ENCODE measurements at regions not wholly inside any gene's neighbourhood (a gene's known extent, or its start where the extent isn't known, plus 50 kb on each side); places are given as distances from the start of the nearest gene placed in this dataset.

GRCh38 chr20:53850319-53850718, 220.1 kb downstream of the BCAS1 start:
- peaks cover 27 to 57% (median 40%) of the 10 kb centered on the region in 7 donors for H3K4me1 Mint-ChIP-seq
- no peak overlapping the region for H3K4me3 Mint-ChIP-seq
- no peaks in the 10 kb centered on the region for H3K9me3 Mint-ChIP-seq
- H3K4me1 ChIP-seq (ENCODE audit: control insufficient read depth in 2 of 2, insufficient read depth in 2 of 2, low read length in 2 of 2) = peaks cover 20 to 30% of the 10 kb centered on the region in 2 donors
- peaks cover 0 to 4% (median 0%) of the 10 kb centered on the region in 5 donors for H3K36me3 Mint-ChIP-seq
- no peaks in the 10 kb centered on the region for H3K36me3 ChIP-seq (ENCODE audit: control insufficient read depth in 2 of 3, insufficient read depth in 3 of 3, low read length in 3 of 3)
- no peaks in the 10 kb centered on the region for H3K27me3 ChIP-seq (ENCODE audit: control insufficient read depth in 2 of 2, insufficient read depth in 2 of 2, low read length in 2 of 2)
- POLR2A ChIA-PET = interaction anchor here (0.6 to 3.9 kb wide), 3 partner anchors 8 to 100 kb away, joined by 4 to 19 read pairs (median 6); no protein-coding TSS in a partner anchor
- intact Hi-C loops (cut with micrococcal nuclease) = no loop called here
- H3K27ac Mint-ChIP-seq = no peak overlapping the region
- H3K27ac ChIP-seq (ENCODE audit: low read depth, low read length) = no peak overlapping the region
- no peaks in the 10 kb centered on the region for H3K9me3 ChIP-seq (ENCODE audit: control insufficient read depth in 2 of 3, low read length in 3 of 3)
- H3K27me3 Mint-ChIP-seq = no peaks in the 10 kb centered on the region
- CTCF ChIA-PET = interaction anchor here (1.0 to 1.6 kb wide), 2 partner anchors 10 to 15 kb away, joined by 4 to 5 read pairs; no protein-coding TSS in a partner anchor
- no peak for ATAC-seq
- DNase-seq = no peak
- H3K4me3 ChIP-seq (ENCODE audit: low read length) = no peak overlapping the region

- H3K9me3 Mint-ChIP-seq = no peaks in the 10 kb centered on the region
- intact Hi-C loops (cut with micrococcal nuclease) = loop anchor here in 1 of 2 donors (5.0 kb wide), 1 partner anchor 97 kb away; no protein-coding TSS in a partner anchor
- peaks cover 0 to 4% (median 0%) of the 10 kb centered on the region in 5 donors for H3K36me3 Mint-ChIP-seq
- H3K4me1 ChIP-seq (ENCODE audit: control insufficient read depth in 2 of 2, insufficient read depth in 2 of 2, low read length in 2 of 2) = peaks cover 27 to 38% of the 10 kb centered on the region in 2 donors
- H3K9me3 ChIP-seq (ENCODE audit: control insufficient read depth in 2 of 3, low read length in 3 of 3) = no peaks in the 10 kb centered on the region
- DNase-seq = no peak
- no peak overlapping the region for H3K4me3 ChIP-seq (ENCODE audit: low read length)
- H3K27ac ChIP-seq (ENCODE audit: low read depth, low read length) = no peak overlapping the region
- H3K27ac Mint-ChIP-seq = peak overlapping the region in 2 of 9 donors; percentile 83 to 92
- no peaks in the 10 kb centered on the region for H3K36me3 ChIP-seq (ENCODE audit: control insufficient read depth in 2 of 3, insufficient read depth in 3 of 3, low read length in 3 of 3)
- no peak for ATAC-seq
- H3K27me3 Mint-ChIP-seq = no peaks in the 10 kb centered on the region
- ChIA-PET CTCF (interaction anchor here (1.0 to 1.6 kb wide), 2 partner anchors 10 to 16 kb away, joined by 4 to 5 read pairs; no protein-coding TSS in a partner anchor), POLR2A (interaction anchor here (0.6 to 3.9 kb wide), 2 partner anchors 9 to 21 kb away, joined by 4 to 19 read pairs; no protein-coding TSS in a partner anchor)
- H3K27me3 ChIP-seq (ENCODE audit: control insufficient read depth in 2 of 2, insufficient read depth in 2 of 2, low read length in 2 of 2) = no peaks in the 10 kb centered on the region
- H3K4me1 Mint-ChIP-seq = peaks cover 27 to 61% (median 44%) of the 10 kb centered on the region in 7 donors
- H3K4me3 Mint-ChIP-seq = peak overlapping the region in 2 of 10 donors; percentile 6 to 13
These were observed 220.8 kb downstream of the BCAS1 start for GRCh38 chr20:53849471-53850059.

GRCh38 chr20:53848304-53848703, 222.1 kb downstream of the BCAS1 start:
- intact Hi-C loops (cut with micrococcal nuclease) = loop anchor here in 1 of 2 donors (5.0 kb wide), 1 partner anchor 96 kb away; no protein-coding TSS in a partner anchor
- Histone ChIP-seq H3K27ac (ENCODE audit: low read depth, low read length) (no peak overlapping the region), H3K4me1 (ENCODE audit: control insufficient read depth in 2 of 2, insufficient read depth in 2 of 2, low read length in 2 of 2) (peaks cover 38 to 50% of the 10 kb centered on the region in 2 donors), H3K9me3 (ENCODE audit: control insufficient read depth in 2 of 3, low read length in 3 of 3) (no peaks in the 10 kb centered on the region), H3K36me3 (ENCODE audit: control insufficient read depth in 2 of 3, insufficient read depth in 3 of 3, low read length in 3 of 3) (no peaks in the 10 kb centered on the region), H3K4me3 (ENCODE audit: low read length) (no peak overlapping the region), H3K27me3 (ENCODE audit: control insufficient read depth in 2 of 2, insufficient read depth in 2 of 2, low read length in 2 of 2) (no peaks in the 10 kb centered on the region)
- ChIA-PET POLR2A (interaction anchor here (0.6 to 3.9 kb wide), 6 partner anchors 10 to 165 kb away, joined by 3 to 19 read pairs (median 6); no protein-coding TSS in a partner anchor), CTCF (no interaction called here)
- Mint-ChIP-seq H3K27me3 (no peaks in the 10 kb centered on the region), H3K4me3 (peak overlapping the region in 7 of 10 donors; percentile 3 to 79 (median 38)), H3K27ac (peak overlapping the region in 8 of 9 donors; percentile 3 to 92 (median 18)), H3K36me3 (peaks cover 0 to 6% (median 0%) of the 10 kb centered on the region in 5 donors), H3K4me1 (peaks cover 33 to 74% (median 54%) of the 10 kb centered on the region in 7 donors), H3K9me3 (no peaks in the 10 kb centered on the region)
- ATAC-seq = no peak
- DNase-seq = no peak

GRCh38 chr20:53847837-53848170, 222.6 kb downstream of the BCAS1 start:
- H3K36me3 ChIP-seq (ENCODE audit: control insufficient read depth in 2 of 3, insufficient read depth in 3 of 3, low read length in 3 of 3) = no peaks in the 10 kb centered on the region
- peak overlapping the region in 7 of 9 donors; percentile 9 to 92 (median 79) for H3K27ac Mint-ChIP-seq
- no peak overlapping the region for H3K4me3 ChIP-seq (ENCODE audit: low read length)
- no peaks in the 10 kb centered on the region for H3K9me3 Mint-ChIP-seq
- CTCF ChIA-PET = interaction anchor here (1.1 to 1.8 kb wide), 2 partner anchors 18 to 97 kb away, joined by 3 to 4 read pairs; no protein-coding TSS in a partner anchor
- H3K27me3 ChIP-seq (ENCODE audit: control insufficient read depth in 2 of 2, insufficient read depth in 2 of 2, low read length in 2 of 2) = no peaks in the 10 kb centered on the region
- H3K9me3 ChIP-seq (ENCODE audit: control insufficient read depth in 2 of 3, low read length in 3 of 3) = no peaks in the 10 kb centered on the region
- peaks cover 38 to 74% (median 54%) of the 10 kb centered on the region in 7 donors for H3K4me1 Mint-ChIP-seq
- POLR2A ChIA-PET = interaction anchor here (0.6 to 3.9 kb wide), 7 partner anchors 9 to 91 kb away, joined by 3 to 19 read pairs (median 4); no protein-coding TSS in a partner anchor
- H3K4me1 ChIP-seq (ENCODE audit: control insufficient read depth in 2 of 2, insufficient read depth in 2 of 2, low read length in 2 of 2) = peaks cover 42 to 55% of the 10 kb centered on the region in 2 donors
- intact Hi-C loops (cut with micrococcal nuclease) = loop anchor here in 1 of 2 donors (2.0 to 5.0 kb wide), 2 partner anchors 96 to 139 kb away; no protein-coding TSS in a partner anchor
- DNase-seq (no peak), ATAC-seq (peak; percentile 42)
- H3K36me3 Mint-ChIP-seq = peaks cover 0 to 6% (median 0%) of the 10 kb centered on the region in 5 donors
- peak overlapping the region; percentile 1 for H3K27ac ChIP-seq (ENCODE audit: low read depth, low read length)
- H3K27me3 Mint-ChIP-seq = no peaks in the 10 kb centered on the region
- peak overlapping the region in 9 of 10 donors; percentile 11 to 89 (median 78) for H3K4me3 Mint-ChIP-seq

- intact Hi-C loops (cut with micrococcal nuclease) = loop anchor here in 1 of 2 donors (2.0 to 5.0 kb wide), 2 partner anchors 95 to 138 kb away; no protein-coding TSS in a partner anchor
- Histone ChIP-seq H3K27ac (ENCODE audit: low read depth, low read length) (peak overlapping the region; percentile 1), H3K27me3 (ENCODE audit: control insufficient read depth in 2 of 2, insufficient read depth in 2 of 2, low read length in 2 of 2) (no peaks in the 10 kb centered on the region), H3K4me3 (ENCODE audit: low read length) (no peak overlapping the region), H3K36me3 (ENCODE audit: control insufficient read depth in 2 of 3, insufficient read depth in 3 of 3, low read length in 3 of 3) (no peaks in the 10 kb centered on the region), H3K9me3 (ENCODE audit: control insufficient read depth in 2 of 3, low read length in 3 of 3) (no peaks in the 10 kb centered on the region), H3K4me1 (ENCODE audit: control insufficient read depth in 2 of 2, insufficient read depth in 2 of 2, low read length in 2 of 2) (peaks cover 47 to 60% of the 10 kb centered on the region in 2 donors)
- H3K4me1 Mint-ChIP-seq = peaks cover 43 to 77% (median 58%) of the 10 kb centered on the region in 7 donors
- H3K27ac Mint-ChIP-seq = peak overlapping the region; percentile 58 to 94 (median 88)
- peak overlapping the region; percentile 58 to 89 (median 78) for H3K4me3 Mint-ChIP-seq
- no peaks in the 10 kb centered on the region for H3K27me3 Mint-ChIP-seq
- DNase-seq (peak in 5 of 9 donors; percentile 31 to 57 (median 47)), ATAC-seq (peak; percentile 72)
- H3K36me3 Mint-ChIP-seq = peaks cover 0 to 6% (median 0%) of the 10 kb centered on the region in 5 donors
- CTCF ChIA-PET = interaction anchor here (1.1 to 1.8 kb wide), 2 partner anchors 18 to 96 kb away, joined by 3 to 4 read pairs; no protein-coding TSS in a partner anchor
- H3K9me3 Mint-ChIP-seq = no peaks in the 10 kb centered on the region
- POLR2A ChIA-PET = interaction anchor here (0.7 to 3.9 kb wide), 11 partner anchors 9 to 267 kb away, joined by 3 to 19 read pairs (median 4); no protein-coding TSS in a partner anchor
These were observed 223.1 kb downstream of the BCAS1 start for GRCh38 chr20:53847139-53847836.

- DNase-seq = no peak
- intact Hi-C loops (cut with micrococcal nuclease) = loop anchor here in 1 of 2 donors (2.0 to 5.0 kb wide), 2 partner anchors 94 to 138 kb away; no protein-coding TSS in a partner anchor
- CTCF ChIA-PET = interaction anchor here (0.6 to 1.8 kb wide), 4 partner anchors 19 to 140 kb away, joined by 3 to 4 read pairs (median 3); no protein-coding TSS in a partner anchor
- Mint-ChIP-seq H3K36me3 (peaks cover 0 to 8% (median 0%) of the 10 kb centered on the region in 5 donors), H3K4me1 (peaks cover 46 to 78% (median 63%) of the 10 kb centered on the region in 7 donors), H3K4me3 (peak overlapping the region in 7 of 10 donors; percentile 72 to 89 (median 79)), H3K27me3 (no peaks in the 10 kb centered on the region), H3K27ac (peak overlapping the region; percentile 58 to 94 (median 89)), H3K9me3 (no peaks in the 10 kb centered on the region)
- H3K27ac ChIP-seq (ENCODE audit: low read depth, low read length) = no peak overlapping the region
- no peaks in the 10 kb centered on the region for H3K36me3 ChIP-seq (ENCODE audit: control insufficient read depth in 2 of 3, insufficient read depth in 3 of 3, low read length in 3 of 3)
- no peak overlapping the region for H3K4me3 ChIP-seq (ENCODE audit: low read length)
- H3K4me1 ChIP-seq (ENCODE audit: control insufficient read depth in 2 of 2, insufficient read depth in 2 of 2, low read length in 2 of 2) = peaks cover 53 to 63% of the 10 kb centered on the region in 2 donors
- POLR2A ChIA-PET = interaction anchor here (0.6 to 3.9 kb wide), 12 partner anchors 8 to 267 kb away, joined by 3 to 19 read pairs (median 4); no protein-coding TSS in a partner anchor
- ATAC-seq = no peak
- no peaks in the 10 kb centered on the region for H3K9me3 ChIP-seq (ENCODE audit: control insufficient read depth in 2 of 3, low read length in 3 of 3)
- no peaks in the 10 kb centered on the region for H3K27me3 ChIP-seq (ENCODE audit: control insufficient read depth in 2 of 2, insufficient read depth in 2 of 2, low read length in 2 of 2)
These were observed 223.8 kb downstream of the BCAS1 start for GRCh38 chr20:53846640-53847039.
